K562 (cell line): ENCODE measurements at regions not wholly inside any gene's neighbourhood (a gene's known extent, or its start where the extent isn't known, plus 50 kb on each side); places are given as distances from the start of the nearest gene placed in this dataset.

Source experiments
- ATAC-seq: fragments of 200-7000 bp; cut with Tn5 transposase; 3 replicates; pipeline ENCODE4 v1.9.1; 2020; ENCODE audit warnings: moderate library complexity
- BruUV-seq: library from RNA; stranded (reverse); fragments of 400-500 nt; replicated peaks from 2 replicates; lab custom pipeline; 2021; lab: Mats Ljungman, UMichigan
- CTCF ChIA-PET: fragments of 300-600 bp; formaldehyde crosslinking; extraction: SDS; loops from one replicate; lab custom pipeline; 2021; ENCODE audit warnings: low intra/inter-chr PET ratio; lab: Yijun Ruan, JAX
- POLR2A ChIA-PET: fragments of 300-600, 350-650 bp; sonication (Branson Sonifier 250); formaldehyde crosslinking; extraction: SDS; loops from one replicate; lab custom pipeline; 2021; ENCODE audit warnings: antibody characterized with exemption, inconsistent platforms; lab: Yijun Ruan, JAX
- DNase-seq, 4 experiments: peaks; one replicate each; pipeline versions ENCODE4 v3.0.0 to v3.0.0-alpha.2; 2011 to 2018; ENCODE audit warnings: low spot score in 3 of 4, mixed read lengths in 3 of 4; ENCODE audit errors: extremely low read depth in 1 of 4
- FAIRE-seq: peaks from 2 replicates; lab custom pipeline; 2011; peaks lifted over from hg19 to GRCh38; lab: Jason Lieb, UNC
- H2AFZ ChIP-seq: 2 replicates; pipeline ENCODE4 v1.6.0; 2011; ENCODE audit warnings: low read depth, low read length, control low read depth, inconsistent platforms
- H3K27ac ChIP-seq: fragments of 200-600 bp; 3 replicates; pipeline ENCODE4 v1.8.0; 2011; ENCODE audit warnings: low read depth, mild to moderate bottlenecking, control low read depth, inconsistent platforms, low read length, moderate library complexity, mixed read lengths; ENCODE audit errors: extremely low read depth
- H3K27me3 ChIP-seq, 2 experiments: fragments of 300-600 bp in 1 of 2; 2 replicates in 1 of 2; 3 replicates in 1 of 2; pipeline versions ENCODE4 v1.6.0 to v1.8.0; 2011; ENCODE audit warnings: inconsistent platforms in 2 of 2, low read length in 2 of 2, mild to moderate bottlenecking in 1 of 2, mixed read lengths in 1 of 2, moderate library complexity in 1 of 2; ENCODE audit not compliant: control insufficient read depth in 2 of 2, insufficient read depth in 2 of 2
- H3K36me3 ChIP-seq: fragments of 300-600 bp; 3 replicates; pipeline ENCODE4 v1.8.0; 2011; ENCODE audit warnings: mild to moderate bottlenecking, low read length, inconsistent platforms; ENCODE audit not compliant: control insufficient read depth, insufficient read depth
- H3K4me1 ChIP-seq, 2 experiments: fragments of 200-600 bp in 1 of 2; replicated peaks in 1 of 2; 2 replicates in 1 of 2; 3 replicates in 1 of 2; pipeline versions ENCODE4 v1.5.1 to v1.8.0; 2011; ENCODE audit warnings: inconsistent platforms in 2 of 2, low read length in 2 of 2, mild to moderate bottlenecking in 1 of 2, mixed read lengths in 1 of 2, moderate library complexity in 1 of 2; ENCODE audit not compliant: control insufficient read depth in 2 of 2, insufficient read depth in 2 of 2
- H3K4me2 ChIP-seq: 2 replicates; pipeline ENCODE4 v1.6.1; 2011; ENCODE audit warnings: low read length, control low read depth, inconsistent platforms, mixed read lengths; ENCODE audit not compliant: insufficient read depth
- H3K4me3 ChIP-seq: fragments of 200-600 bp; sonication (generic), shearing (Covaris generic); 2 replicates; pipeline ENCODE4 v1.5.1; 2016; ENCODE audit warnings: control low read depth, inconsistent platforms
- H3K79me2 ChIP-seq: fragments of 200-600 bp; 3 replicates; pipeline ENCODE4 v1.8.0; 2011; ENCODE audit warnings: low read length, inconsistent platforms; ENCODE audit not compliant: control insufficient read depth, insufficient read depth
- H3K9ac ChIP-seq, 2 experiments: 2 replicates each; pipeline versions ENCODE4 v1.6.0 to v1.6.1; 2011; ENCODE audit warnings: low read depth in 2 of 2, low read length in 2 of 2, control low read depth in 1 of 2, inconsistent platforms in 1 of 2, mild to moderate bottlenecking in 1 of 2, mixed read lengths in 1 of 2; ENCODE audit not compliant: insufficient read depth in 1 of 2
- H3K9me1 ChIP-seq: one replicate; pipeline ENCODE4 v1.6.0; 2011; ENCODE audit warnings: inconsistent platforms, mild to moderate bottlenecking, low read length, moderate library complexity; ENCODE audit not compliant: control insufficient read depth, insufficient read depth
- H3K9me3 ChIP-seq: replicated peaks from 2 replicates; pipeline ENCODE4 v1.5.1; 2011; ENCODE audit warnings: low read depth, low read length, inconsistent platforms; ENCODE audit not compliant: control insufficient read depth, insufficient read depth
- H4K20me1 ChIP-seq: replicated peaks from 2 replicates; pipeline ENCODE4 v1.6.1; 2011; ENCODE audit warnings: low read length, inconsistent platforms, mixed read lengths; ENCODE audit not compliant: control insufficient read depth, insufficient read depth
- CTBP1 ChIP-seq: fragments of 450-650 bp; IDR thresholded peaks from 2 replicates; pipeline ENCODE4 v1.6.1; 2016; ENCODE audit warnings: borderline replicate concordance
- RBM14 ChIP-seq: fragments of 200-400 bp; formaldehyde crosslinking; IDR thresholded peaks from 2 replicates; pipeline ENCODE4 v1.6.1; 2018; ENCODE audit warnings: low read depth, mild to moderate bottlenecking, low read length, moderate library complexity, borderline replicate concordance; ENCODE audit not compliant: insufficient read depth
- RCOR1 ChIP-seq, 2 experiments: IDR thresholded peaks; 2 replicates each; pipeline ENCODE4 v1.6.1; 2012; ENCODE audit warnings: low read depth in 2 of 2, low read length in 2 of 2, borderline replicate concordance in 1 of 2, improper control_type of control experiment in 1 of 2
- ZBTB1 ChIP-seq: sonication (generic); formaldehyde crosslinking; IDR thresholded peaks from 2 replicates; pipeline ENCODE4 v1.8.1; 2023; ENCODE audit warnings: missing genetic modification reagents, low read depth, mild to moderate bottlenecking, borderline replicate concordance
- ZBTB34 ChIP-seq: fragments of 250-450 bp; sonication (Bioruptor Pico); IDR thresholded peaks from 2 replicates; pipeline ENCODE4 v1.8.0; 2021; ENCODE audit warnings: mild to moderate bottlenecking, moderate library complexity
- ZNF780A ChIP-seq: fragments of 250-450 bp; sonication (Bioruptor Pico); IDR thresholded peaks from 2 replicates; pipeline ENCODE4 v1.5.0; 2021; ENCODE audit warnings: mild to moderate bottlenecking
- whole genome bisulfite sequencing: fragments of 100-300 bp; shearing (Covaris generic); methylation state at CpG from one replicate; pipeline ENCODE4 v1.1.6; 2016; ENCODE audit warnings: low coverage, mixed read lengths; ENCODE audit not compliant: insufficient coverage; ENCODE audit errors: missing lambda C conversion rate; 5-methylcytosine and 5-hydroxymethylcytosine counted together
- in situ Hi-C: fragments of 300-500 bp; cut with MboI; formaldehyde crosslinking; loops from 4 replicates; pipeline ENCODE4 v1.15.0; 2018; ENCODE audit warnings: inconsistent platforms, mixed read lengths
- intact Hi-C: fragments of 100-400 bp; cut with micrococcal nuclease; formaldehyde crosslinking; loops from 2 replicates; pipeline ENCODE4 v1.14.2; 2022
- TF ChIP-seq, protein P1 (sequence below): sonication (generic); formaldehyde crosslinking; IDR thresholded peaks from 2 replicates; pipeline ENCODE4 v1.8.0; 2023; ENCODE audit warnings: mild to moderate bottlenecking, missing genetic modification reagents
- TF ChIP-seq, protein P2 (sequence below): fragments of 200-800 bp; sonication (Bioruptor generic); IDR thresholded peaks from 2 replicates; pipeline ENCODE4 v1.6.1; 2016; ENCODE audit warnings: missing genetic modification characterization, missing compliant biosample characterization

- H3K36me3 ChIP-seq = no peaks in the 10 kb centered on the region
- no peaks in the 10 kb centered on the region for H3K9me3 ChIP-seq
- WGBS = 0% methylated on average over 4 of the region's 4 CpGs
- H3K27ac ChIP-seq = no peak overlapping the region
- no TSS peak for BruUV-seq
- no peak overlapping the region for H2AFZ ChIP-seq
- no peaks in the 10 kb centered on the region for H3K9me1 ChIP-seq
- no peak for FAIRE-seq
- no peaks in the 10 kb centered on the region for H3K79me2 ChIP-seq
- no peak overlapping the region for H3K4me3 ChIP-seq
- no peaks in the 10 kb centered on the region for H4K20me1 ChIP-seq
- in situ Hi-C loops (no loop called here), intact Hi-C loops (no loop called here)
- H3K27me3 ChIP-seq = no peaks in the 10 kb centered on the region
- ATAC-seq = no peak
- no peaks in the 10 kb centered on the region for H3K4me1 ChIP-seq
- no peak overlapping the region for H3K9ac ChIP-seq
- ChIA-PET CTCF (no interaction called here), POLR2A (no interaction called here)
- DNase-seq = no peak
- no peak overlapping the region for H3K4me2 ChIP-seq
- TF ChIP-seq CTBP1 (no peak), ZBTB34 (no peak), RBM14 (no peak), ZBTB1 (no peak), ZNF780A (CRISPR knock-in tag) (no peak), RCOR1 (IDR thresholded peaks at IDR 0.05; ENCODE audit: borderline replicate concordance in 1 of 2, low read depth in 2 of 2, low read length in 2 of 2) (no peak)
- TF ChIP-seq, protein P1, sequence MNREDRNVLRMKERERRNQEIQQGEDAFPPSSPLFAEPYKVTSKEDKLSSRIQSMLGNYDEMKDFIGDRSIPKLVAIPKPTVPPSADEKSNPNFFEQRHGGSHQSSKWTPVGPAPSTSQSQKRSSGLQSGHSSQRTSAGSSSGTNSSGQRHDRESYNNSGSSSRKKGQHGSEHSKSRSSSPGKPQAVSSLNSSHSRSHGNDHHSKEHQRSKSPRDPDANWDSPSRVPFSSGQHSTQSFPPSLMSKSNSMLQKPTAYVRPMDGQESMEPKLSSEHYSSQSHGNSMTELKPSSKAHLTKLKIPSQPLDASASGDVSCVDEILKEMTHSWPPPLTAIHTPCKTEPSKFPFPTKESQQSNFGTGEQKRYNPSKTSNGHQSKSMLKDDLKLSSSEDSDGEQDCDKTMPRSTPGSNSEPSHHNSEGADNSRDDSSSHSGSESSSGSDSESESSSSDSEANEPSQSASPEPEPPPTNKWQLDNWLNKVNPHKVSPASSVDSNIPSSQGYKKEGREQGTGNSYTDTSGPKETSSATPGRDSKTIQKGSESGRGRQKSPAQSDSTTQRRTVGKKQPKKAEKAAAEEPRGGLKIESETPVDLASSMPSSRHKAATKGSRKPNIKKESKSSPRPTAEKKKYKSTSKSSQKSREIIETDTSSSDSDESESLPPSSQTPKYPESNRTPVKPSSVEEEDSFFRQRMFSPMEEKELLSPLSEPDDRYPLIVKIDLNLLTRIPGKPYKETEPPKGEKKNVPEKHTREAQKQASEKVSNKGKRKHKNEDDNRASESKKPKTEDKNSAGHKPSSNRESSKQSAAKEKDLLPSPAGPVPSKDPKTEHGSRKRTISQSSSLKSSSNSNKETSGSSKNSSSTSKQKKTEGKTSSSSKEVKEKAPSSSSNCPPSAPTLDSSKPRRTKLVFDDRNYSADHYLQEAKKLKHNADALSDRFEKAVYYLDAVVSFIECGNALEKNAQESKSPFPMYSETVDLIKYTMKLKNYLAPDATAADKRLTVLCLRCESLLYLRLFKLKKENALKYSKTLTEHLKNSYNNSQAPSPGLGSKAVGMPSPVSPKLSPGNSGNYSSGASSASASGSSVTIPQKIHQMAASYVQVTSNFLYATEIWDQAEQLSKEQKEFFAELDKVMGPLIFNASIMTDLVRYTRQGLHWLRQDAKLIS (CRISPR knock-in tag) = no peak
- TF ChIP-seq, protein P2, sequence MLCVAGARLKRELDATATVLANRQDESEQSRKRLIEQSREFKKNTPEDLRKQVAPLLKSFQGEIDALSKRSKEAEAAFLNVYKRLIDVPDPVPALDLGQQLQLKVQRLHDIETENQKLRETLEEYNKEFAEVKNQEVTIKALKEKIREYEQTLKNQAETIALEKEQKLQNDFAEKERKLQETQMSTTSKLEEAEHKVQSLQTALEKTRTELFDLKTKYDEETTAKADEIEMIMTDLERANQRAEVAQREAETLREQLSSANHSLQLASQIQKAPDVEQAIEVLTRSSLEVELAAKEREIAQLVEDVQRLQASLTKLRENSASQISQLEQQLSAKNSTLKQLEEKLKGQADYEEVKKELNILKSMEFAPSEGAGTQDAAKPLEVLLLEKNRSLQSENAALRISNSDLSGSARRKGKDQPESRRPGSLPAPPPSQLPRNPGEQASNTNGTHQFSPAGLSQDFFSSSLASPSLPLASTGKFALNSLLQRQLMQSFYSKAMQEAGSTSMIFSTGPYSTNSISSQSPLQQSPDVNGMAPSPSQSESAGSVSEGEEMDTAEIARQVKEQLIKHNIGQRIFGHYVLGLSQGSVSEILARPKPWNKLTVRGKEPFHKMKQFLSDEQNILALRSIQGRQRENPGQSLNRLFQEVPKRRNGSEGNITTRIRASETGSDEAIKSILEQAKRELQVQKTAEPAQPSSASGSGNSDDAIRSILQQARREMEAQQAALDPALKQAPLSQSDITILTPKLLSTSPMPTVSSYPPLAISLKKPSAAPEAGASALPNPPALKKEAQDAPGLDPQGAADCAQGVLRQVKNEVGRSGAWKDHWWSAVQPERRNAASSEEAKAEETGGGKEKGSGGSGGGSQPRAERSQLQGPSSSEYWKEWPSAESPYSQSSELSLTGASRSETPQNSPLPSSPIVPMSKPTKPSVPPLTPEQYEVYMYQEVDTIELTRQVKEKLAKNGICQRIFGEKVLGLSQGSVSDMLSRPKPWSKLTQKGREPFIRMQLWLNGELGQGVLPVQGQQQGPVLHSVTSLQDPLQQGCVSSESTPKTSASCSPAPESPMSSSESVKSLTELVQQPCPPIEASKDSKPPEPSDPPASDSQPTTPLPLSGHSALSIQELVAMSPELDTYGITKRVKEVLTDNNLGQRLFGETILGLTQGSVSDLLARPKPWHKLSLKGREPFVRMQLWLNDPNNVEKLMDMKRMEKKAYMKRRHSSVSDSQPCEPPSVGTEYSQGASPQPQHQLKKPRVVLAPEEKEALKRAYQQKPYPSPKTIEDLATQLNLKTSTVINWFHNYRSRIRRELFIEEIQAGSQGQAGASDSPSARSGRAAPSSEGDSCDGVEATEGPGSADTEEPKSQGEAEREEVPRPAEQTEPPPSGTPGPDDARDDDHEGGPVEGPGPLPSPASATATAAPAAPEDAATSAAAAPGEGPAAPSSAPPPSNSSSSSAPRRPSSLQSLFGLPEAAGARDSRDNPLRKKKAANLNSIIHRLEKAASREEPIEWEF (CRISPR knock-in tag) = no peak
Measured at GRCh38 chr9:115397591-115398312, 279.8 kb upstream of the TNC start.
